Astrocyte of the cerebellum (primary cell): ENCODE measurements at regions not wholly inside any gene's neighbourhood (a gene's known extent, or its start where the extent isn't known, plus 50 kb on each side); places are given as distances from the start of the nearest gene placed in this dataset.

ENCODE experiments used
- DNase-seq: peaks from one replicate; pipeline ENCODE4 v3.0.0-alpha.2; 2011; ENCODE audit warnings: low read depth
- H3K4me3 ChIP-seq: 2 replicates; pipeline ENCODE4 v1.5.1; 2011; ENCODE audit warnings: mild to moderate bottlenecking, low read depth, low read length, moderate library complexity
- in situ Hi-C: cut with HindIII; loops from 2 replicates; pipeline ENCODE4 v1.10.0; 2017; ENCODE audit warnings: low sequenced_read_pairs
- TF ChIP-seq, protein P1 (sequence below): IDR thresholded peaks from 2 replicates; pipeline ENCODE4 v1.5.1; 2012; ENCODE audit warnings: low read length, low read depth, moderate library complexity, mild to moderate bottlenecking; ENCODE audit errors: missing control alignments

DNA sequence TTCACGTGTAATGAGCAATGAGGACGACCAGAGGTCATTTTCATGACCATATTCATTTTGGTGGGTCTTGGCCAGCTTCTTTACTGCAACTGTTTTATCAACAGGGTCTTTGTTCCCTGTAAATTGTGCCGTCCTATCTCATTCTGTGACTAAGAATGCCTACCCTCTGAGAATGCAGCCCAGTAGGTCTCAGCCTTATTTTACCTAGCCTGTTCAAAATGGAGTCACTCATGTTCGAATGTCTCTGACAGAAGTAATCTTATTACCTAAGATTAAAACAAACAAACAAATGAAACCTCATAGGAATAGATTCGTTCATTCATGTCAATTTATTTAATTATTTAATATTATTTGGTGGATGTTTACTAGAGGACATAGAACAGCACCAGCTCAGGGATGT, 714.8 kb downstream of the ADCYAP1 start:
- no peak overlapping the region for H3K4me3 ChIP-seq
- TF ChIP-seq, protein P1, sequence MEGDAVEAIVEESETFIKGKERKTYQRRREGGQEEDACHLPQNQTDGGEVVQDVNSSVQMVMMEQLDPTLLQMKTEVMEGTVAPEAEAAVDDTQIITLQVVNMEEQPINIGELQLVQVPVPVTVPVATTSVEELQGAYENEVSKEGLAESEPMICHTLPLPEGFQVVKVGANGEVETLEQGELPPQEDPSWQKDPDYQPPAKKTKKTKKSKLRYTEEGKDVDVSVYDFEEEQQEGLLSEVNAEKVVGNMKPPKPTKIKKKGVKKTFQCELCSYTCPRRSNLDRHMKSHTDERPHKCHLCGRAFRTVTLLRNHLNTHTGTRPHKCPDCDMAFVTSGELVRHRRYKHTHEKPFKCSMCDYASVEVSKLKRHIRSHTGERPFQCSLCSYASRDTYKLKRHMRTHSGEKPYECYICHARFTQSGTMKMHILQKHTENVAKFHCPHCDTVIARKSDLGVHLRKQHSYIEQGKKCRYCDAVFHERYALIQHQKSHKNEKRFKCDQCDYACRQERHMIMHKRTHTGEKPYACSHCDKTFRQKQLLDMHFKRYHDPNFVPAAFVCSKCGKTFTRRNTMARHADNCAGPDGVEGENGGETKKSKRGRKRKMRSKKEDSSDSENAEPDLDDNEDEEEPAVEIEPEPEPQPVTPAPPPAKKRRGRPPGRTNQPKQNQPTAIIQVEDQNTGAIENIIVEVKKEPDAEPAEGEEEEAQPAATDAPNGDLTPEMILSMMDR, result no peak
- in situ Hi-C loops, result no loop called here
- no peak for DNase-seq

DNA sequence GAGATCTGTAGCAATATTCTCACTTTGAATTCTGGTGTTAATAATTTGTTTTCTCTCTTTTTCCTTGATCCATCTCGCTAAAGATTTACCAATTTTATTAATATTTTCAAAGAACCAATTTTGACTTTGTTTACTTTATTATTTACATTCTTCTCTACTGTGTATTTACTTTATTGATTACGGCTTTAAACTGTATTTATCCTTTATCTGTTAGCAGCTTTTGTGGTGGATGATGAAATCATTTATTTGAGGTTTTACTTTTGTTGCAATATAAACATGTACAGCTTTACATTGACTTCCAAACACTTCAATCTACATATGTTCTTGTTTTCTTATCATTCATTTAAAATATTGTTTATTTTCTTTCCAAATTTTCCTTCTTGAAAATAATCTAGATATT, 719.9 kb downstream of the ADCYAP1 start:
- no peak for DNase-seq
- H3K4me3 ChIP-seq, result no peak overlapping the region
- in situ Hi-C loops, result no loop called here
- TF ChIP-seq, protein P1, result no peak

DNA sequence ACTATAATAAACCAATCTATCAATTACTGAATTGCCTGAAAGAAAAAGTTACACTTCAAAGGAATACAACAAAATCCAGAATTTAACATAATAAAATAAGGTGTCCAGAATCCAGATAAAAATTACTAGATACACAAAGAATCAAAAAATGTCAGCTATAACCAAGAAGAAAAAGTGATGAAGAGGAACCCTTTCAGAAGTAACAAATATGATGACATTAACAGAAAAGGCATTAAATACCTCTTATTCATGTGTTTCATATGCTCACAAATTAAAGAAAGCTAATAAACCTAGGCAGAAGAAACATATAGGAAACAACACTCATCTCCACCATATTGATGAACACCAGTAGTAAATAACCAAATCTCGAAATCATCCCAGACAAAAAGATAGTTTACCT, 722.8 kb downstream of the ADCYAP1 start:
- no peak for DNase-seq
- TF ChIP-seq, protein P1, result no peak
- H3K4me3 ChIP-seq, result no peak overlapping the region
- in situ Hi-C loops, result no loop called here

DNA sequence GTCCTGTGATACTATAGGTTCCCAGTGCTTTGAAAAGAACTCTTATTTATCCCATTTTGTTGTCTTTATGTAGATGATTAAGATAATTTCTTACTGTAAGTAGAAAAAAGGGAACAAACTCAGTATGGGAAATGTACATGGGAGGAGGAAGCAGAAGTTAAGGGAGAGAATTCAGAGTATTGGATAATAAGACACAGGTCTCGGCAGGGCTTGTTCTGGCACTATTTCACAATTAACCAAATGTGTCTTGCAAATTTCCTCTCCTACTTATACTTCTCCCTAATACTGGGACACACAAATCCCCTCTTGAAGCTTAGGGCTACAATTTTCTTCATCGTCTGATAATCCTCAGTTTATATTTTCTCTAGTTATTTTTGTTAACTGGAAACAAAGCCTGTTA, 744.0 kb downstream of the ADCYAP1 start:
- no peak overlapping the region for H3K4me3 ChIP-seq
- DNase-seq, result no peak
- TF ChIP-seq, protein P1, result no peak
- in situ Hi-C loops, result no loop called here

DNA sequence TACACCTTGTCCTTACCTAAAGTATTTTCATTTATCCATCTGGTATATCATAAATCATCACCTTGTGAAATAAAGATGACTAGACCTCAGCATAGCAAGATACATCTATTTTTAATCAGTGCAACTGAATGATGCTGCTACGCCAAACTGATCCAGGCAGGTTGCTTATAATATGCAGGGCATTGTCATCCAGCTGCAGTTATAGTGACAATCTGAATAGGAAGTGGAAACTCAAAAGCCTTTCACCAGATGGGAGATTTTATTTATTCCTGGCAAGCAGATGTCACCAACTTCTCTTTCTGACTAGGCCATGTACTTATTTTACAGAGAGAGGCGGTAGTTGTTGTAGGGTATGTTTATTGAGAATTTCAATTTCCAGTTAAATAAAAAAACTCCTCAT, 747.3 kb downstream of the ADCYAP1 start:
- TF ChIP-seq, protein P1, result no peak
- in situ Hi-C loops, result no loop called here
- no peak overlapping the region for H3K4me3 ChIP-seq
- no peak for DNase-seq

DNA sequence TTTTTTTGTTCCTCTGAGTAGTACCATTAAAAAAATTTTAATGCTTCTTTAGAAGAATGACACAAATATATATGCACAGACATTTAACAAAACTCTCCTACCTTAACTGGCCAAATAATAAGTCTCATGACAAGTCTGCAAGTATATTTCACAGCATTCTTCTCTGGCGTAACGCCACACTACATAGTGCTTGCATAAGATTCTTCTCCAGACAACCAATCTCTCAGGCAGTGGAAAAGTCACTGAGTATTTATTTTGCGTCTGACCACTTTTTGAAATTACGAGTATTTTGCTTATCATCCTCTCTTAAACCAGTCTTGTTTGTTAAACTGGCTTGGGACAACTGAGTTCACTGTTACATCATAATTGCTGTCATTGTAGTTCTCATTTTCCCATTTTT, 749.2 kb downstream of the ADCYAP1 start:
- TF ChIP-seq, protein P1, result no peak
- in situ Hi-C loops, result no loop called here
- no peak for DNase-seq
- no peak overlapping the region for H3K4me3 ChIP-seq

DNA sequence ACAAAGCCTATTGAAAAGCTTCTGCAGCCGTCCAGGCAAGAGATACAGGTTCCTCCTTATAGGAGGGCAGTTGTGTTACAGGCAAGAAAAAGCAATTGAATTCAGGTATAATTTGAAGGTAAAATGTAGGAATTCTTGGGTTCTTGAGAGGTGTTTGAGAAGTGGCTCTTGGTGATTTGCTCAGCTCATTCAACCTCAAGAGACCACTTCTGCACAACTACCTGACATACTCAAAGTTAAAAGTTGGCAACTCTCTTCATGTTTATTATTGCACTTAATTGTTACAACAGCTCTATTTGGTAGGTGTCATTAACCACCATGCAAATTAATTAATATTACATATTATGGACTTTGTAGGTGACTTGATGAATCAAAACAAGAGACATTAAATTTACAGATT, 753.2 kb downstream of the ADCYAP1 start:
- DNase-seq, result no peak

More for the DNA sequence above, 753.2 kb downstream of the ADCYAP1 start:
- TF ChIP-seq, protein P1, result no peak
- no peak overlapping the region for H3K4me3 ChIP-seq
- in situ Hi-C loops, result no loop called here
